GM19467 (cell line): ENCODE measurements at regions not wholly inside any gene's neighbourhood (a gene's known extent, or its start where the extent isn't known, plus 50 kb on each side); places are given as distances from the start of the nearest gene placed in this dataset.
"Not testable (repeated sequence)": the region's sequence is repeated elsewhere in the genome, so short reads cannot be mapped to it uniquely, and the experiment has no call there.

Source experiments
- ATAC-seq: cut with Tn5 transposase; IDR thresholded peaks from one replicate; pipeline ENCODE4 v1.9.1; 2021; ENCODE audit warnings: mild to moderate bottlenecking, moderate library complexity; ENCODE audit not compliant: unreplicated experiment

DNA sequence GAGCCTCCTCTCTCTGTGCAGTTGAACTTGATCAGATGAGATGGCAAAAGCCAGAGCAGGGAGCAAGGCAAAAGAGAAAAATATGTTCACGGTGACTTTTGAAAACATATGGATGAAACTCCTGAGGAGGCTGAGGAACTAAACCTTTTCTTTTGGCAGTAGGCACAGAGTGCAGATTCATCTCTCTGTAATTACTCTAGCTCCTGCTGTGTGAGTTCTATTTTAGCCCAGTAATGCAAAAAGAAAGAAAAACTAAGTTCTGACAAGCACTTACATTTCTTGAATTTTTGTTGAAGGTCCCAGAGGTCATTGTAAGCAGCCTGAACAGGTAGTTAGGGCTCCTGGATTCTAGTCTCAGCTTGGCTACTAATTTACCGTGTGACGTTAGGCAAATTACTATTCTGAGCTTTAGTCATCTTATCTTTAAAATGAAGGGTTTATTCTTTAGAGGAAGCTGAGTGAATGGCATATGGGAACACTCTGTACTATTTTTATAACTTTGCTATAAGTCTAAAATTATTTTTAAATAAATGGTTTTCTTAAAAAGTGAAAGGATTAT is 114.7 kb upstream of the NBPF26 start:
- ATAC-seq, result not testable (repeated sequence)

DNA sequence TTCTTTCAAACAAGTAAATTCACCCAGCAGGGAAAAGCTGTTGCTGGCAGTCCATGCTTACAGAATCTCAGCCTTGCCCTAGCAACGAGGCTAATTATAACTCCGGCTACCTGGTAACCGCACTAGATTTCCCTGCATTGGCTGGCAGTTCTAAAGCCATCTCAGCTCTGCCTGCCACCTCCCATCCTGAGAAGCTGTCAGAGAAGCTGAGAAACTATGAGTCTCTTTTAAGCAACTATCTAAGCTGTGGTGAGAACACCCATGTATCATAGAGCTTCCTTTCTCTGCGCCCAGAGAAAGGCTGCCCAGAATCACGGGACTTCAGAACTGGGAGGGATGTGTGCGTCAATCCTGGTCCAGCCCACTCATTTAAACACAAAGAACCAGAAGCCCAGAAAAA is 113.9 kb upstream of the NBPF26 start:
- ATAC-seq, result not testable (repeated sequence)

DNA sequence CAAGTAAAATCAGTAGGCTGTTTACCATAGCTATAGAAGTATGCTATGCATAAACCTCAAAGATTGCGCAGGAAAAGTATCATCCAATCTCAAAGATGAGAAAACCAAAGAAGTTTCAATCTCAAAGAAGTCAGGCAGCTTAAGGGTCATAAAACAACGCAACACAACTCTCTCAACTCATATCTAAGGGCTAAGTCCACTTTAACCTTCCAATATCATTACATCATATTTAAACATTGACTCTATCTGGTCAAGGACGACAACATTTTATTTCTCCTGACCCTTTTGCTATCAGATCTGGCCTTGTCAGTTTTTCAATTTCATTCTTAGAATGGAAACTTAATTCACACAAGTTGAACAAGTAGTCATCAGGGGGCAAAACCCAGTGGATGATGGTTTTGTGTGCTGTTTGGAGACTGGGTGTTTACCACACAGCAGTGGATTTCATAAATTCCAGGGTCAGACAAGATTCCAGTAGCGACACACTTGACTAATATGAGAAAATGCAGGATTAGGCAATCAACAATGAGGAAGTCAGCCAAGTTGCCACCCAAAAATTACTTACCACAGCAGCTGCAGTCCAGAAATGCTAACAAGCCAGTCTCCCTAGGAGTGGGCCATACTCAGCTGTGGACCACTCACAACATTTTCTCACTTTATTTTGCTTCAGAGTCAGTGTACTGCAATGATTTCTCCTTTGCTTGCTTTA is 108.7 kb upstream of the NBPF26 start:
- not testable (repeated sequence) for ATAC-seq

DNA sequence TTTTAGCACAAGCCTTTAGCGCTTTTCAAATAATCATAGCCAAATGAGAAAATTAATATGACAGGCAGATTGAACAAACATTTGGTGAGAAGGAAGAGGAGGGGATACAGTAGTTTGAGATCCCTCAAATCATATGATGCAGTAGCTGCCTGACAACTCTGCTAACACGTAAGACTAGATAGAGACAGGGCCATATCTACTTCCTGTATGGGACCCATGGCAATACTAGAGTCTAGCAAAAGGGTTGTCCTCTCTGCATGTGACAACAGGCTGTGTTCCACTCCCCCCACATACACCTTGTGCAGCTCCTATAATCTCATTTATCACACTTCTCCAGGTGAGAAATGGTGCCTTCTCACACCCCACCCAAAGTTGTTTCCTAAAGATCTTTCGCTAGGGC is 106.3 kb upstream of the NBPF26 start:
- ATAC-seq, result not testable (repeated sequence)

DNA sequence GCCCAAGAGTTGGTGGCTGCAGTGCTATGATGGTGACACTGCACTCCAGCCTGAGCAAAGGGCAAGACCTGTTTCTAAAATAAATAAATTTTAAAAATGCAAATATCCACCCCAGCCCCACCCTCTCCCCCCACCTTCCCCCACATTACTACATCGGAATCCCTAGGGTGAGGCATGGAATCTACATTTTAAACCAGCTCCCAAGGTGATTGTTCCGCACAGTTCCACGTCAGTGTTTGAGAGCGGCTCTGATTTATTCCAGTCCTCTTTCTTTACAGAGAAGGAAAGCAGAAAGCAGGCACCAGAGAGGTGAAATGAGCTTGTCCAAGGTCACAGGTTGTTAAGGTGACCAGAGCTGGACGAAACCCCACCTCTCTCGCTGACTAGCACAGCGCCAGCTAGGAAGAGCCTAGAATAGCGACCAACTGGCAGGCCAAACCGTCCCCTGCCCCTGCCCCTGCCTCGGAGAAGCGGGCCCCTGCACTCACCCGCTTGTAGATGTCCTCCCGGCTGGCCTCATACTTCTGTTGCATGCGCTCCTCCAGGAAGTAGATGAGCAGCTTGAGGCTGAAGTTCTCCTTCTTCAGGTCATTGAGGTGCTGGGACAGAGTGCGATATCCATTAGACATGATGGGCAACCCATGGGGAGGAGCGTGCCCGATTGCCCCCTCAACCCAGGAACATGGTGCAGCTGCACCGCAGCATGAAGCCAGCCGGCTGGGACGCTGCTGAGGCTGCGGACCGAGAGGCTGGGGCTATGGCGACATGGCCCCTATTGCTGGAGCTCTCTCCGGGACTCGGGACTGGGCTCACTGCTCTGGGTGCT is 103.7 kb upstream of the NBPF26 start:
- ATAC-seq, result not testable (repeated sequence)

DNA sequence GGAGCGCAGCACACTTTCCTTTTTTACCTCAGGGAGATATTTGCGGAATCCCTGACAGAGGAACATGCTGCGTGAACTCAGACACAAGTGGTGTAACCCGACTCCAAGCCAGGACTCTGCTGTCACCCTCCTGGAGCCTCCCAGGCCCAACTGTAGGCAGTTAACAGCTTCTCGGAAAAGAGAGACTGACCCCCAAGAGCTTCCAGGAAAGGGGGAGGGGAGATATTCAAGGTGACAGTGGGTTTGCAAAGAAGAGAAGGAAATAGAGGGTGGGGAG is 103.1 kb upstream of the NBPF26 start:
- not testable (repeated sequence) for ATAC-seq

DNA sequence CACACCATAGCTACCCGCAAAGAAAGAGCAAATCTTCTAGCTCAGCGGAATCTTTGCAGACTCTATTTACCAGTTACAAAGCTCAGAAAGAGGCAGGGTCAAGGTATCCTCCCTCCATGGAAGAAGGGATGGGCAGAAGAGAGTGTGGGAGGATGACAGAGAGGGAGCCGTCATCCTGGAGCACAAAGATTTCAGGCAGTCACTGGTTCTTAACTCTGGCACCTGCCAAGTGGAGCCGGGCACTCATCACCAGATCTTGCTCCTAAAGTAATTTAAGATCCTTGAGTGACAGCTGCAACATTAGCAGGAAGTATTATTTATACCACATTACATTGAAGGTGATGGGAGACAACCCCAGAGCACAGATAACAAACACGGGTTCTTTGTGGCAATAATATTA is 102.5 kb upstream of the NBPF26 start:
- ATAC-seq, result not testable (repeated sequence)

DNA sequence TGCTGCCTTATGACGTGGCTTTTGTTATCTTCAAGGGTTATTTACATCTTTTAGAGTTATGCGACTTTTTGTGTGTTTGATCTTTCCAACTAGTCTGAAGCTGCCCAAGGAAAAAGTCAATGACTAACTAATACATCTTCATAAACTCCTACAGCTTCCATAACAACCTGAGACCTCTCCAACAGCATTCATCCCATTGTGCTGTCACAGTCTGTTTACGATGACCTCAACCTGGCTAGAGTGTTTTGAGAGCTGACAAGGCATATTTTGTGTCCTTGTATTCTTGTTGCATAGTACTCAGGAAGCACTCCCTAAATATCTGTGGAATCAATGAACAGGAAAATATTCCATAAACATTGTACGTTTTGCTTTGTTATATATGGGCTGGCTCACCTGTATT is 100.2 kb upstream of the NBPF26 start:
- ATAC-seq, result not testable (repeated sequence)

DNA sequence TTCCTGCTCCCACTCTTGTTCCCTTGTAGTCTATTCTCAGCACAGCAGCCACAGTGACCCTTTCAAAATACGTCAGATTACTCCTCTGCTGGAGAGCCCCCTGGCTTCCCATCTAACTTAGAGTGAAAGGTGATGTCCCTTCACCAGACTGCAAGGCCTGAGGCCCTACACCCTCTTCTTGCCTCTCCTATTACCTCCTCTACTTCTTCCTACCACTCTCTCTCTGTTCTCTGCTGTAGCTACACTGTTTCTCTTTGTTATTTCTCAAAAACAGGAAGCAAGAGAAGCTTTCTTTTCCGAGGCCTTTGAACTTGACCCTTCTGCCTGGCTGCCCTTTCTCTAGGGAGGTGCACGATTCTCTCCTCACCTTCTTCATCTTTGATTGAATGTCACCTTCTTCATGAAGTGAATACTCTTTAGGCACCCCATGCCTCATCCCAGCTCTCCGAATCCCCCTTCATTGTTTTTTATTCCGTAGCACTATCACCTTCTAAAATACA is 99.1 kb upstream of the NBPF26 start:
- ATAC-seq, result not testable (repeated sequence)

DNA sequence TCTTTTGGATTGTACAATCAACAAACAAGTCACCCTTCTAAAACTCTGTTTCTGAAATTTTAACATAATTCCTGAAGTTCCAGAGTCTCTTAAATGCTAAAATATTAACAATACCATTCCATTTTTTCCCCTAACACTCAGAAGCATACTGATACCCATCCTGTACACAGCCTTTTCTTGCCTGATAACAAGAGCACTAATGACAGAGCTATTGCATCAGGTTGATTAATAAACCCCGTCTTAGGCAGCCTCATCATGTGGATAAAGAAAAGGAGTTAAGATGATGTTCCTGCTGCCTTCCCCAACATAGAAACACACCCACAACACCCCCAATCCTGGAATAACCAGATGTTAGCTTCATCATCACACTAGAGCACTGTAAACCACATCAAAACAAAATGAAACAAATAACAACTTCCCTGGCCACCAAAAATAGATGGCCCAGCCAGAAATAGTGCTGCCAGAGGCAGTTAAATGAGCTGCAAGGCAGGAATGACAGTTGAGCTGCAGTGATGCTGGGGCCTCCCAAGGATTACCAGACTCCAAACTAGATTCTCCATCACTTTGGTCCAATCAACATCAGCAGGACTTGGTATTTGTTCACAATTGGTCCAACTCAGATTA is 93.8 kb upstream of the NBPF26 start:
- ATAC-seq, result not testable (repeated sequence)

DNA sequence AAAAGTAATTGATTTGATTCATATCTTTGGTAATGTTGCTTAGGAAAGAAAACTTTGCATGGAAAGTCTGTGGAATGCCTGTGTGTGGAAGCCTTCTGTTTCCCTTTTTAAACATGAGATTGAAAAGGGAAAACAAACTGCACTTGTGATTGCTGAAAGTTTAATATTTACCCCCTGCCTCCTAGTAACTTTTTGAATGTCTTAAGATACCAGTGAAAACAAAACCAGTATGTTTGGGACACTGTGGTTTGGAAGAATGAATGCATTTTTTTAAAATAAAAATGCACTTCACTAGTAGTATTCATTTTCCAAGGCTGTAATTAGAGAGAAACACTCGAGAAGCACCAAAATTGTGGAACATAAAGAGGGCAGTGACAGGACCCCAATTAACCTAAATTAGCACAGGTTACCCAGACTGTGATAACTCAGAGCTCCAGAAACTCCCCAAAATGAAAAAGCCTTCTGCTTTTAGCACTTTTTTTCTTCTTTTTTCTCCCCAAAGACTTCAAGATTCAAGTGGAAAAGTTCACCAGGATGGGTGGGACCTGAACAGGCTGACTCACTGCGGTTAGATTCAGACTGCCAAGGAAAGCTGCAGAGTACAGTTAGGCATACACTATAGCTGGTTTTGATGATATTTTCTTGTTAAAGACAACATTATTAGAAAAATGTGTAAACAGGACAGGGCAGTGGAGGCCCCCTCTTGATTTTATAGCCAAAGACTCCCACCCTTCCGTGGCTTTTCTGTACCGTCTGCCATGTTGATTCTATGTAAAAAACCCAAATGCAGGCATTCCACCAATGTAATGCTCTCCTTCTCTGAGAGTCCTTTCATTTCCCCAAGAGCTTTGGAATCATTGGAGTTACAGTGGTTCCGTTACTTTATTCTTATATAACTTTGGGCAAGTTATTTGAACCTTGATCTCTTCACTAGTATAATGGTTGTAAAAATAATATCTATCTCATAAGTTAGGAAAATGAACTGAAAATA is 88.6 kb upstream of the NBPF26 start:
- ATAC-seq, result not testable (repeated sequence)

DNA sequence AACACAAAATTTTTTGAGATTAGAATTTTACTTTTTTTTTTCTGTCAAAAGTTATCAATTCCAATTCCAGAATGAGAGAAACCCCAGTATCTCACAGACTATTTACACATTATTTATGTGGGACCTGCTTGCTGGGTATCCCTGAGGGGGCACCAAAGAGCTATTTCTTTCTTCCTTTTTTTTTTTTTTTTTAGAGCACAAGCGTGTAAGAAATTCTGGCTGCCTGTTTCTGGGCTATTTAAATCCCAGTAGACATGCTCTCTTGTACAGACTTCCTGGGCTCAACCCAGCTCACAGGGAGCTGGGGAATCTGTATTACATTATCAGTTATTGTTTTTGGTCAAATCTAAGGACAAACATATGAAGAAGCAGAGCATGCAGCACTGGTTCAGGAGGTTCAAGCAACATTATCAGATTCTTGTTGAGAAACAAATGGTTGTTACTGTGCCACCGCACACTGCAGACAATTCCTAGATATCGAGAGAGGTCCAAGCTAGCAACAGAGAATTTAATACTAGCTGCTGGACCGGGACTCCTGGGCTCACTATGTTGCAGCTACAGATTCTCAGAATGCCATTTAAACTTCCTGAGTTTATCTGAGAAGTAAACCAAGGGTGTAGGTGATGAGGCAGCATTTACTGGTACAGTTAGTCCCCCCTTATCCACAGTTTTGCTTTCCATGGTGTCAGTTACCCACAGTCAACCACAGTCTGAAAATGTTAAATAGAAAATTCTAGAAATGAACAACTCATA is 83.3 kb upstream of the NBPF26 start:
- ATAC-seq, result not testable (repeated sequence)

DNA sequence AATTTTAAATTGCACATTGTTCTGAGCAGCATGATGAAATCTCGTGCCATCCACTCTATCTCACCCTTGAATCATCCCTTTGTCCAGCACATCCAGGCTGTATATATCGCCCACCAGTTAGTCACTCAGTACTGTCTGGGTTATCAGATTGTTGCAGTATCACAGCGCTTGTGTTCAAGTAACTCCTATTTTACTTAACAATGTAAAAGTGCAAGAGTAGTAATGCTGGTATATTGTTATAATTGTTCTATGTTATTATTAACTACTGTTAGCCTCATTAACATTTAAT is 82.8 kb upstream of the NBPF26 start:
- not testable (repeated sequence) for ATAC-seq

DNA sequence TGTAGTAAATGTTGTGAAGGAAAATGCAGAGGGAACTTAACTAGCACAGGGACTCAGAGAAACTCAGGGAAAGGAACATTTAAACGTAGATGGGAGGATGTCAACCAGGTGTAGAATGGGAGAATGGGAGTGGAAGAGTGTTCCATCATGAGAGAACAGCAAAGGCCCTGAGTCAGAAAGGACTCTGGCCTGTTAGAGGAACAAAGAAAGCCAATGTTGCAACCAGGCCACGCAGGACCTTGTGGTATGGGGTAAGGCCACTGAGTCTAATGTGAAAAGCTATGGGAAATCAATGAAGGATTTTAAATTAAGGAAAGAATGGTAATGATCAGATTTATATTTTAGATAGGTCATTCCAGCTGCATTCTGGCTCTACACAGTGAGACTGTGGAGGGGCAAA is 76.6 kb upstream of the NBPF26 start:
- not testable (repeated sequence) for ATAC-seq

DNA sequence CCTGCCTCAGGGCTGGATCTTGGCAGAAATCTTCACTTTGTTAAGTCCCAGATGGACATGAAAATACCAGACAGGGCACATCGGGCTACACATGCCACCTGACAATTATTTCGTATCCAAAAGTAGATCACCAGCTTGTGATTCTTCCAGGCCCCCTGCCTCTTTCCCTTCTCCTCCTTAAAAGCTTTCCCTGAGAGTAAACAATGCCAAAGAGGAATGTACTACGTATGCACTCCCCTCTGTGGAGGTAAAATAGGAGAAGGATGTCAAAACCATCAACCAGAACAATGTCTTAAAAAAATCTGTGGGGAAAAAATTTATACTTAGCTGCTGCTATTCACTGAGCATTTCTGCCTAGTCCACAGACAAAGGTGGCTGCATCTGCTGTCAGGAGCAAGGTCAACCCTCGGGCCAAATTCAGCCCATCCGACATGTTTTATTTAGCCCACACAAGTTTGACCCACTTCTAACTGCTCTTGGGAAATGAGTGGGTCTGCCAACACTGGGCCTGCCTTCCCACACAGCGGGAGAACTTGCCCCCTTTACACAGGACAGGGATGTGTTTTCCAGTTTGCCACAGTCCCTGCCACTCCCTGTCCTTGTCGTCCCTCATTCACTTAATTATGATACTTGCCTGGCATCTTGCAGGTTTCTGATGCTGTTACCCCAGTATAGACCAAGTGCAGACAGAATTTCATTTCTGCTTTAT is 74.7 kb upstream of the NBPF26 start:
- ATAC-seq, result not testable (repeated sequence)

DNA sequence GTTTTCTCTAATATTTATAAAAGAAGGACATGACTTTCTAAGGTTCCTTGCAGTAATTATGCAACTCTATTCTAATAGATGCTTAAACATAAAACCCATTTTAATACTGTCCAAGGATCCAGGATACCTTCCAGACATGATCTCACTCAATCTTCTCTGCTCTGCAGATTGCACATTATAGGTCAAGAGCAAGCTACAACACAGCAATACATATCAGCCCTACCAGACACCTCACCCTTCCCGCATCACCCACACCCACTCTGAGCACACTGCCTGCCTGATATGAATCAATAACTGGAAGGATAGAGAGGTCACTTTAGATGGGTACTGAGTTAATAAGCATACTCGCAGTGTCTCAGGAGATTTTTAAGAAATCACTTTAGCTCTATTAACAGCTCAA is 74.0 kb upstream of the NBPF26 start:
- not testable (repeated sequence) for ATAC-seq

DNA sequence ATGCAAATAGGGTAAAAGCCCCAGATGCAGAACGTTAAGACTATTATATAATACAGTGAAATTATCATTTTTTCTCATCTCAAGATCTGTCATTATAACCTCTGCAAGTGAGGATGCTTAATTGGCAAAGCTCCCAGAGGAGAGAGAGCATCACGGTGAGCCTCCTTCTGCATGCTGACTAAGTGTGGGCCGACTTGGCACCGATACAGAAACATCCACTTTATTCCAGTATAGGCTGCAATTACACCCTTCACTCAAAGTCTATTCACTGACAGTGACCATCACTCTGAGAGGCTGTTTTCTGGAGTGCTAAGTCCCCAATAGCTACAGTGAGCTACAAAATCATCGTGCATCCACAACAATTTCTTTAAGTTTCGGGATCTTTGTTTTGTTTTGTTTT is 69.6 kb upstream of the NBPF26 start:
- ATAC-seq, result not testable (repeated sequence)

DNA sequence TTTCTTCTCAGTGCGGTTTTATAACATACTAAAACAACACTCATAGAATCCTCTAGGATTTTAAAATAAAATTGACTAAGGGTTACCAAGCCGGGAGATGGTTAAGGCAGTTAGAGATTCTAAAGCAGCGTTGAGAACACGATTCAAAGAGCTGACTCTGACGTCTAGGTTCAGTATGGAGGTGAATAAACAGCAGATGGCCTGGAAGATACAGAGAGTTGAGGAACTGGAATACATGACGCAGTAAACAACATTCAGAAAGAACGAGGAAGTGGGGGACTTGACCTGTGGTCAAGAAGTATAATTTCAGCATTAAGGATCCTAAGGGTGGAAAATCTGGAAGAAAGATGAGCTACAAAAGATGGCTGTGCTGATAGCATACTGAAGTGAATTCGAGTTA is 68.4 kb upstream of the NBPF26 start:
- not testable (repeated sequence) for ATAC-seq

DNA sequence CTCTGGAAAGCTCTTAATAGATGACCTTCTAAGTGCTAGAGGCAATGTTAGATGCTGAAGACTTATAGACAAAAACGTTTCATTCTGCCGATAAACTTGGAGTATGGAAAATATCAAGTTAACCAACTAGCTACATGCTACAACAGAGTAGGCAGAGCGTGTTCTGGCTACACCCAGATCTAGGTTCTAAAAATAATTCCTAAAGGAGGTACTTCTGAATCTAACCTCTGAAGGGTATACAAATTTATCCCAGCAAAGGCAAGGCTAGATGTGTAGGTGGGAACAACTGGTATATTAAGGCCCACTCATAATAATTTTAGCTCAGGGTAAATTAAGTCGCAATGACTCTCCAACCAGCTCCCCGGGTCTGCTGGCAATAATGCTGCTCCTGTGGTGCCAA is 67.6 kb upstream of the NBPF26 start:
- ATAC-seq, result not testable (repeated sequence)
